ENCODE measurements at regions not wholly inside any gene's neighbourhood (a gene's known extent, or its start where the extent isn't known, plus 50 kb on each side); places are given as distances from the start of the nearest gene placed in this dataset.

DNA sequence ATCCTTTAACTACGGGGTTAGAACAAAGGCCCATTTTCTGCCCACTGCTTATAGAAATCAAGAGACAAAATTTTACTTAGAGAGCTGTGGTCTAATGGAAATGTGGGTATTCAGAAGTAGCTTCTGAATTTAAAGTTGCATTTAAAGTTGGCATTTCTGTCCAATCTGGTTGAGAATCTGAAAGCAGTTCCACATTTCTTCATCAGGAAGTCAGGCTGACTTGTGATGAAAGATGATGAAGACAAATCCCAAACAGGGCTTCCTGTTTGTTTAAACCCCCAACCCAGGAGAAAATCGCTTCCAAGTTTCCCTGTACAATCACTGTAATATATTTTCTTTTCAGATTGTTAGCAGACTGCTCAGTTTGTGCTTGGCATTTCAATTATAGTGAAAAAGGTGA, 345.3 kb downstream of the SPRY1 start:
- TF ChIP-seq, protein P1, sequence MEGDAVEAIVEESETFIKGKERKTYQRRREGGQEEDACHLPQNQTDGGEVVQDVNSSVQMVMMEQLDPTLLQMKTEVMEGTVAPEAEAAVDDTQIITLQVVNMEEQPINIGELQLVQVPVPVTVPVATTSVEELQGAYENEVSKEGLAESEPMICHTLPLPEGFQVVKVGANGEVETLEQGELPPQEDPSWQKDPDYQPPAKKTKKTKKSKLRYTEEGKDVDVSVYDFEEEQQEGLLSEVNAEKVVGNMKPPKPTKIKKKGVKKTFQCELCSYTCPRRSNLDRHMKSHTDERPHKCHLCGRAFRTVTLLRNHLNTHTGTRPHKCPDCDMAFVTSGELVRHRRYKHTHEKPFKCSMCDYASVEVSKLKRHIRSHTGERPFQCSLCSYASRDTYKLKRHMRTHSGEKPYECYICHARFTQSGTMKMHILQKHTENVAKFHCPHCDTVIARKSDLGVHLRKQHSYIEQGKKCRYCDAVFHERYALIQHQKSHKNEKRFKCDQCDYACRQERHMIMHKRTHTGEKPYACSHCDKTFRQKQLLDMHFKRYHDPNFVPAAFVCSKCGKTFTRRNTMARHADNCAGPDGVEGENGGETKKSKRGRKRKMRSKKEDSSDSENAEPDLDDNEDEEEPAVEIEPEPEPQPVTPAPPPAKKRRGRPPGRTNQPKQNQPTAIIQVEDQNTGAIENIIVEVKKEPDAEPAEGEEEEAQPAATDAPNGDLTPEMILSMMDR (IDR thresholded peaks at IDR 0.05; ENCODE audit: low read depth, low read length): no peak
- H3K4me3 ChIP-seq (replicated peaks in 1 of 2; ENCODE audit: low read depth in 2 of 2, low read length in 2 of 2): no peak overlapping the region
- DNase-seq (ENCODE audit: low read depth in 2 of 2): peak; percentile 55 to 84

DNA sequence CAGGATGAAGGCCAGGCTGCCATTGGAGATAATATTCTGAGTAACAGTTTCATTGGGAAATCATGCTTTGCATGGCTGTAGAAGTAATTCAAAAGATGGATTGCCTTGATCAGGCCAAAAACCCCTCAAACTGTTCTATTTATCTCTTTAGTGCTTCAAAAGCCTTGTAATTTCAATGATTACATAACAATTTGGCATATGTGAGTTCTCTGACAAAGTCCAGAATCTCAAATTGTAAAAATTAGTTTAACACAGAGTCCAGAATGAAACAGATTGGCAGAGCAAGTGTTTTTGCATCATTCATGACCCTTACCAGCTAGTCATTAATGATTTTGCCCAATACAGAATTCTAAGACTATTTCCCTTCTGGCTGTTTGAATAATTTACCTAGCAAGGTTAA, 347.3 kb downstream of the SPRY1 start:
- TF ChIP-seq, protein P1 (IDR thresholded peaks at IDR 0.05; ENCODE audit: low read depth, low read length): no peak
- DNase-seq (ENCODE audit: low read depth in 2 of 2): peak in 1 of 2 donors; percentile 41
- H3K4me3 ChIP-seq (replicated peaks in 1 of 2; ENCODE audit: low read depth in 2 of 2, low read length in 2 of 2): no peak overlapping the region

DNA sequence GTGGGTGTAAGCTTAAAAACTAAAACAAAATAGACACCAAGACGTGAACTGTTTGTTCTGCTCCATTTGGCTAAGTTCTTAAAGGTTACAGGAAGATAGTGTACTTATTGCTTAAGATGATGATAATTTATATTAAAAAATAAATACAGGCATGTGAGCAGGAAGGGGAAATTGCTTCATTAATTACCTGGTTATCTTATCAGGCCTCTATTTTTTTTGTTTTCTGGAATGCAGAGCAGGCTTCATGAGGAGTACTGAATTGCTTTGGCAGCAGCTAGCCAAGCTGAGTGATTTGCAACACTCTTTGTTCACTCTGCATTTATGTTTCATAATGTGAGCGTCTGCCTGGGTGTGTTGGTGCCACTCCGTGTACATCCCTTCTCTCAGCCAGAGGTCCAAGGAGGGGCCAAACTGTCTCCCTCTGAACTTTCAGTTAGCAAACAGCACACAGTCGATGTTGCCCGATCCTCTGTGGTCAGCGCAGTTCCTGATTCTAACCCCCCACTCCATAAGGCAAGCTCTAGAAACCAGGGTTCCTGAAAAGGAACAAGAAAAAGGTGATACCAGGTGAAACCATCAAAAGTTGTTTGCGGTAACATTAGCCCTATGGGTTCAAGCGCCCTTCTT, 348.2 kb downstream of the SPRY1 start:
- no peak overlapping the region for H3K4me3 ChIP-seq (replicated peaks in 1 of 2; ENCODE audit: low read depth in 2 of 2, low read length in 2 of 2)
- TF ChIP-seq, protein P1 (IDR thresholded peaks at IDR 0.05; ENCODE audit: low read depth, low read length): no peak
- DNase-seq (ENCODE audit: low read depth in 2 of 2): peak; percentile 59 to 98

DNA sequence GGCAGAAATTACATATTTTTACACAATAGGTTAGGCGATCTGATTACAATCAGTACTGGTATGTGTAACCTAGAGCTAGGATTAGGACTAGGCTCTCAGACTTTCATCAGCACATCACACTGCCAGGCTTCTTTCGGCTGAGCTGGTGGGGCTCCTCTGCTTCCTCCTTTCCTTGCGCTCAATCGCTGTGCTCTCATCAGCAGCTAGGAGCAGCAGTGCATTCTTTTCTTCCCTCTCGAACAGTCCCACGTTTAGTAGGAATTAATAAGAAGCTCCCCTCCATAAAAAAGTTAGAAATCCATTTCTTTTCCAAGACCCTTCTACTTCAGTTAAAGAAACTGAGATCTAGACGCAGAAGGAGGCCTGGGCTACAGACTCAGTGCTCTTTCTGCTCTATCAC, 350.4 kb downstream of the SPRY1 start:
- peak; percentile 48 to 79 for DNase-seq (ENCODE audit: low read depth in 2 of 2)
- no peak overlapping the region for H3K4me3 ChIP-seq (replicated peaks in 1 of 2; ENCODE audit: low read depth in 2 of 2, low read length in 2 of 2)
- TF ChIP-seq, protein P1 (IDR thresholded peaks at IDR 0.05; ENCODE audit: low read depth, low read length): peak; percentile 26

DNA sequence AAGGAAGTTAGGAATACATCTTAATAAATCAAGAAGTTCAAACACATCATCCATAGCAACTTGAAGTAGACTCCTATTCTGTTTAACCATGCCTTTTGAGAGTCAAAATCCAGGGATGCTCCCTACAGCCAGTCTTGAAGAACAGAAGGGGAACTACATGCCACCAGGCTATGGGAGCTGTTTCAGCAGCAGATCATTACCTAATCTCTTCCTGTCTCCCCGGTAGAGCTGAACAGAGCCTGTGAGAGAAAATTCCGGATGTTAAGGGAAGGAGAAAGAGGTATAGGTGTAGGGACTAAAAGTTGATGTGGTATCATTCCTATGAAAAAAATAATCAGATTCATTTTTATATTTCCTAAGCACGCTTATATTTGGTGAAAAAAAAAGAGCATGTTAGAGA, 352.2 kb downstream of the SPRY1 start:
- TF ChIP-seq, protein P1 (IDR thresholded peaks at IDR 0.05; ENCODE audit: low read depth, low read length): no peak
- peak in 1 of 2 donors; percentile 21 for DNase-seq (ENCODE audit: low read depth in 2 of 2)
- no peak overlapping the region for H3K4me3 ChIP-seq (replicated peaks in 1 of 2; ENCODE audit: low read depth in 2 of 2, low read length in 2 of 2)

DNA sequence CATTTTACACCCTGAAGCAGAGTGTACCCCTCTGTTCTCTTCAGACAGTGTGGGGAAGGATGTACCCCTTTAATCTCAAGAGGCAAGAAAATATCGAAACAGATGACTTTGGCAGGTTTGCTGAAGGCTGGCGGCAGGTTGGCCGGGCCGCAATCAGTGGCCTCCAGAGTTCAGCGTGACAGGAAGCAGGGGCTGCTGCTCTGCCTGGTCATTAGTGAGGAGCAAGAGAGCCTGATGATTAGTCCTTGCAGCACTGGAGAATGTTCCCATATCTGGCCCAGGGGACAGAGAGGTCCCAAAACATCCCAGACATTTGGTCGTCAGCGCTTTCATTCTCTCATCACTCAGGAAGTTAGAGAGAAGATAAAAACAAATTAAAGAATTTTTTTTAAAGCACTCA, 352.8 kb downstream of the SPRY1 start:
- TF ChIP-seq, protein P1 (IDR thresholded peaks at IDR 0.05; ENCODE audit: low read depth, low read length): no peak
- no peak overlapping the region for H3K4me3 ChIP-seq (replicated peaks in 1 of 2; ENCODE audit: low read depth in 2 of 2, low read length in 2 of 2)
- peak; percentile 33 to 46 for DNase-seq (ENCODE audit: low read depth in 2 of 2)

DNA sequence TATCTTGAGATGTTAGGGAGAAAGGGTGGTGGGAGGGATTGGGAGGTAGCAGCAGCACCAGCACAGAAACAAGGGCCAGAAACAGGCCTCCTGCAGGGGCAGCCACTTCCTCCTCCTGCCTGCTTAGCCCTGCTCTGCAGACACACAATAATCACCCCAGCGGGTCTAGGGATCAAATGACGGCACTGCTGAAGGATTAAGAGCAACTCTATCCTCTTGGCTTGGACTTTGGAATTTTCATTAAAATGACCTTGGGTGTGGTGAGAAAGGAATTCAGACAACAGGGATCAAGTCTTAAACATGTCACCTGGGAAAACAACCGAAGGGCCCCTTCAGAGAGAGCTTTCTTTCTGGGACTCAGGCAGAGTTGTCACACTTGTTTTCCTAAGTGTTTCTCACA, 353.4 kb downstream of the SPRY1 start:
- peak; percentile 21 to 41 for DNase-seq (ENCODE audit: low read depth in 2 of 2)
- TF ChIP-seq, protein P1 (IDR thresholded peaks at IDR 0.05; ENCODE audit: low read depth, low read length): no peak
- no peak overlapping the region for H3K4me3 ChIP-seq (replicated peaks in 1 of 2; ENCODE audit: low read depth in 2 of 2, low read length in 2 of 2)
